GM12873 (cell line): ENCODE measurements at regions not wholly inside any gene's neighbourhood (a gene's known extent, or its start where the extent isn't known, plus 50 kb on each side); places are given as distances from the start of the nearest gene placed in this dataset.

Experiments
- TF ChIP-seq, protein P1 (sequence below): IDR thresholded peaks from 2 replicates; pipeline ENCODE4 v1.5.1; 2012; ENCODE audit warnings: low read depth, mild to moderate bottlenecking, moderate library complexity, low read length, control low read depth; ENCODE audit not compliant: insufficient read depth; ENCODE audit errors: missing control alignments

GRCh38 chr21:18151046-18151445, 93.6 kb upstream of the CHODL start:
- TF ChIP-seq, protein P1, sequence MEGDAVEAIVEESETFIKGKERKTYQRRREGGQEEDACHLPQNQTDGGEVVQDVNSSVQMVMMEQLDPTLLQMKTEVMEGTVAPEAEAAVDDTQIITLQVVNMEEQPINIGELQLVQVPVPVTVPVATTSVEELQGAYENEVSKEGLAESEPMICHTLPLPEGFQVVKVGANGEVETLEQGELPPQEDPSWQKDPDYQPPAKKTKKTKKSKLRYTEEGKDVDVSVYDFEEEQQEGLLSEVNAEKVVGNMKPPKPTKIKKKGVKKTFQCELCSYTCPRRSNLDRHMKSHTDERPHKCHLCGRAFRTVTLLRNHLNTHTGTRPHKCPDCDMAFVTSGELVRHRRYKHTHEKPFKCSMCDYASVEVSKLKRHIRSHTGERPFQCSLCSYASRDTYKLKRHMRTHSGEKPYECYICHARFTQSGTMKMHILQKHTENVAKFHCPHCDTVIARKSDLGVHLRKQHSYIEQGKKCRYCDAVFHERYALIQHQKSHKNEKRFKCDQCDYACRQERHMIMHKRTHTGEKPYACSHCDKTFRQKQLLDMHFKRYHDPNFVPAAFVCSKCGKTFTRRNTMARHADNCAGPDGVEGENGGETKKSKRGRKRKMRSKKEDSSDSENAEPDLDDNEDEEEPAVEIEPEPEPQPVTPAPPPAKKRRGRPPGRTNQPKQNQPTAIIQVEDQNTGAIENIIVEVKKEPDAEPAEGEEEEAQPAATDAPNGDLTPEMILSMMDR: no peak

DNA sequence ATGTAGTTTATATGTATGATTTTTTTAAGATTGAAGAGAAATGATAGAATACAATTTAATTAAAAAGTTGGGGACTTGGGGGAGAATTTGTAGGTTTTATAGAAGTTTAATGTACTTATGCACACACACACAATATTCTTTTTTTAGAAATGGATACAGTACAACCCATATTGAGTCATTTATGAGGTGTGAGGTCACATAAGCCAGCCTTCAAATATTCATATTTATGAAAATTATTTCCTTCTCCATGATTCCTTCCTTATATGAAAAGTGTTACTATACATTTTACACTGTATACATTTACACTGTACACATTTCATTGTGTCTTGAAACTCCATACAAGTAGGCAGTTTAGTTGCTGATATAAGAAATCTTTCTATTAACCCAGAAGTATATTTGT, 96.2 kb upstream of the CHODL start:
- TF ChIP-seq, protein P1: no peak

DNA sequence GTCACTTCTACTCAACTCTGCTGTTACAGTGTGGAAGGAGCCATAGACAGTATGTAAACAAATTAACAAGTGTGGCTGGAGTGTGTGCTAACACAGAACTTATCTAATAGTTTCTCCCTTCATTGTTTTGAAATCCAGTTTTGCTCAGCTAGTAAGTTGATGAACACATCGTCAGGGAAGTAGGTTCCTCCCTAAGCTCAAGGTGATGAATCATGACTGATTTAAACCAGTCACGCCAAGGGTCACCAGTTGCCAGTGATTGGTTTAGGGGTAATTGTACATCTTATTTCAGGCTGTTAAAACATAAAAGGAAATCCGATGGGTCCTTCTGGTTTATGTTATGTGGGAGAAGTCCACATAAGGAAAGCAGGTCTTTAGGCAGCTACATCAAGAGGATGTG, 97.0 kb upstream of the CHODL start:
- TF ChIP-seq, protein P1: no peak

GRCh38 chr21:18146820-18147219, 97.8 kb upstream of the CHODL start:
- TF ChIP-seq, protein P1: no peak

DNA sequence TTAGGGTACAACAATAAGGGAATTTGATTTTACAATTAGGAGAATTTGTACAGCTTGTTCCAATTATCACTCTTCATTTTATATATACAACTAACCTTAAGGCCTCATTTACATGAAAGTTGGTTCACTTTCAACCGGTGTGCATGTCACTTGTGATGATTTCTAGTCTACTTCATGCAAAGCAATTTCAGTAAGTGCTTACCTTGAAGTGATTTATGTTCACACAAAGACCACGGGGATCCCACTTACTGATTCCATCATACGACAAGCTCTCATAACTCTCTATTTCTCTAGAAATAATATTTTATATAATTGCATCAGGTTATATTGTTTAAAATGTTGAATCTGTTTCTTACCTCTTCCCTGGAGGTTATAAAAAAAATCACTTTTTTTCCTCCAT, 100.3 kb upstream of the CHODL start:
- TF ChIP-seq, protein P1: no peak

DNA sequence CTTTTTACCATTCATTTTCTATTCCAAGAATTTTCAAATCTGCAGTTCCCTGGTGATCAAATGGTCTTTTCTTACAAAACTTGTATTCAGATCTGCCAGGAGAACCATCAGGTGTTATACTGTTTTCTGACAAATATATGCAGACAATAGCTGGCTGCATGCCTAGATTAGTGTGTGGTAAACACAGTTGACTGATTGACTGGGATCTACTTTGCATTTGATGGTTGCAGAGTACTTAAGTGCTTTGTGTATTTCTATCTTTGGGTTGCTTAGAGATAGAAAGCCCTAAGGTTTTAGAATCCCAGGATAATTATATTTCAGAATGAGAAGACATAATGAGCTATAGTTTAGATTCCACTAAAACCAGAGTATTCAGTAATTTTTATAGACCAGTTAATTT, 102.0 kb upstream of the CHODL start:
- TF ChIP-seq, protein P1: no peak

DNA sequence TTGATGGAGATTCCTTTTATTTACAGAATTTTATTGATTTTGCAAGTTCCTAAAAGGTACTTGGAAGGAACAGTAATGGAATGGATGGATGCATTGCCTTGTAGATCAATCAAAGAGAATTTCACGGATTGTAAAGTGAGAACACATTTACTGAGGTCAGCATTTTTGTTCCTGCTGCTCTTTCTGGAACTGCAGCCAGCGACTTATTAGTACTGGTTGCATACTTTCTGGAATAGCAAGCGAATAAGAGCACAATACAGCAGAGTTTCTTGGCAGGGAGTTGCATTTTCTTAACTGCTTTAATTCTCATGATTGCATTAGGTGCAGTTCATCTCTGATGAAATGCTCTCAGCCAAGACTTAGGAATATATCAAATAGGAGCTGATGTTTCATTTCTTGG, 106.1 kb upstream of the CHODL start:
- TF ChIP-seq, protein P1: no peak
